ENCODE measurements at regions not wholly inside any gene's neighbourhood (a gene's known extent, or its start where the extent isn't known, plus 50 kb on each side); places are given as distances from the start of the nearest gene placed in this dataset.

- TF ChIP-seq CTCF (conservative IDR thresholded peaks at IDR 0.05; ENCODE audit: low read depth, low read length): no peak
- TF ChIP-seq EZH2 (IDR thresholded peaks at IDR 0.05; ENCODE audit: low read length, unreplicated experiment): no peak
Measured at GRCh38 chr13:107392205-107392604, 823.1 kb downstream of the LIG4 start.

All from PC-3 (cell line).